C4-2B (cell line): ENCODE measurements at regions not wholly inside any gene's neighbourhood (a gene's known extent, or its start where the extent isn't known, plus 50 kb on each side); places are given as distances from the start of the nearest gene placed in this dataset.

ENCODE experiments used
- H3K27ac ChIP-seq: fragments of 450-650 bp; 2 replicates; pipeline ENCODE4 v1.5.1; 2017
- CTCF ChIP-seq: fragments of 450-650 bp; conservative IDR thresholded peaks from 2 replicates; pipeline ENCODE4 v1.5.1; 2017; ENCODE audit warnings: mild to moderate bottlenecking
- ZFX ChIP-seq: fragments of 450-650 bp; IDR thresholded peaks from 2 replicates; pipeline ENCODE4 v1.6.1; 2017

GRCh38 chr2:120547662-120548061, 188.0 kb upstream of the GLI2 start:
- no peak for TF ChIP-seq CTCF
- TF ChIP-seq ZFX, result no peak
- H3K27ac ChIP-seq, result no peak overlapping the region

GRCh38 chr2:120548627-120549608, 186.8 kb upstream of the GLI2 start:
- no peak overlapping the region for H3K27ac ChIP-seq
- TF ChIP-seq ZFX (no peak), CTCF (no peak)

- TF ChIP-seq CTCF, result no peak
- TF ChIP-seq ZFX, result no peak
- H3K27ac ChIP-seq, result no peak overlapping the region
Observed at GRCh38 chr2:120549841-120550240, 185.8 kb upstream of the GLI2 start.

GRCh38 chr2:120550282-120550681, 185.4 kb upstream of the GLI2 start:
- no peak overlapping the region for H3K27ac ChIP-seq
- no peak for TF ChIP-seq ZFX

GRCh38 chr2:120550893-120551446, 184.7 kb upstream of the GLI2 start:
- no peak overlapping the region for H3K27ac ChIP-seq
- no peak for TF ChIP-seq ZFX
- TF ChIP-seq CTCF, result no peak

- TF ChIP-seq CTCF, result no peak
- no peak for TF ChIP-seq ZFX
- peak overlapping the region; percentile 75 for H3K27ac ChIP-seq
Observed at GRCh38 chr2:120551522-120551921, 184.1 kb upstream of the GLI2 start.

- H3K27ac ChIP-seq, result peak overlapping the region; percentile 75
- TF ChIP-seq ZFX (no peak), CTCF (no peak)
Observed at GRCh38 chr2:120552079-120552478, 183.6 kb upstream of the GLI2 start.
